Smooth muscle cell (in vitro differentiated cells): ENCODE measurements at regions not wholly inside any gene's neighbourhood (a gene's known extent, or its start where the extent isn't known, plus 50 kb on each side); places are given as distances from the start of the nearest gene placed in this dataset.

Source experiments
- DNase-seq: peaks from one replicate; lab custom pipeline; 2025; ENCODE audit not compliant: unreplicated experiment; lab: John Stamatoyannopoulos, UW
- H2AFZ ChIP-seq: fragments of 200-600 bp; sonication (generic); 2 replicates; pipeline ENCODE4 v1.6.0; 2016; ENCODE audit warnings: antibody characterized with exemption, low read depth, mild to moderate bottlenecking
- H3F3A ChIP-seq: fragments of 200-600 bp; sonication (generic); 2 replicates; pipeline ENCODE4 v1.6.0; 2017; ENCODE audit warnings: antibody characterized with exemption, low read depth
- H3K27ac ChIP-seq: fragments of 200-600 bp; sonication (generic); 2 replicates; pipeline ENCODE4 v1.5.1; 2016; ENCODE audit warnings: low read depth, mild to moderate bottlenecking
- H3K27me3 ChIP-seq: fragments of 200-600 bp; sonication (generic); 2 replicates; pipeline ENCODE4 v1.6.1; 2016; ENCODE audit warnings: low read depth, mild to moderate bottlenecking
- H3K36me3 ChIP-seq: fragments of 200-600 bp; sonication (generic); 2 replicates; pipeline ENCODE4 v1.5.1; 2016; ENCODE audit warnings: low read depth
- H3K4me1 ChIP-seq: fragments of 200-600 bp; sonication (generic); 2 replicates; pipeline ENCODE4 v1.5.1; 2016; ENCODE audit warnings: low read depth
- H3K4me2 ChIP-seq: fragments of 200-600 bp; sonication (generic); 2 replicates; pipeline ENCODE4 v1.6.0; 2016; ENCODE audit warnings: mild to moderate bottlenecking
- H3K4me3 ChIP-seq: fragments of 200-600 bp; sonication (generic); 2 replicates; pipeline ENCODE4 v1.5.1; 2016; ENCODE audit warnings: mild to moderate bottlenecking
- H3K79me2 ChIP-seq: fragments of 200-600 bp; sonication (generic); 2 replicates; pipeline ENCODE4 v1.6.0; 2016; ENCODE audit warnings: low read depth, mild to moderate bottlenecking
- H3K9ac ChIP-seq: fragments of 200-600 bp; sonication (generic); 2 replicates; pipeline ENCODE4 v1.6.0; 2016; ENCODE audit warnings: low read depth
- H3K9me3 ChIP-seq: fragments of 200-600 bp; sonication (generic); replicated peaks from 2 replicates; pipeline ENCODE4 v1.5.1; 2016; ENCODE audit warnings: low read depth
- H4K20me1 ChIP-seq: fragments of 200-600 bp; sonication (generic); 2 replicates; pipeline ENCODE4 v1.6.0; 2016; ENCODE audit warnings: low read depth
- WGBS: methylation state at CpG from one replicate; pipeline ENCODE4 v1.1.7; 2016; ENCODE audit warnings: low lambda C conversion rate; 5-methylcytosine and 5-hydroxymethylcytosine counted together
- TF ChIP-seq, protein P1 (sequence below): fragments of 200-600 bp; sonication (generic); IDR thresholded peaks from 2 replicates; pipeline ENCODE4 v1.5.1; 2017; ENCODE audit warnings: borderline replicate concordance, mild to moderate bottlenecking, antibody characterized with exemption; ENCODE audit not compliant: insufficient read depth, poor library complexity, severe bottlenecking

- Histone ChIP-seq H3K27ac (no peak overlapping the region), H4K20me1 (no peaks in the 10 kb centered on the region), H2AFZ (no peak overlapping the region), H3K36me3 (no peaks in the 10 kb centered on the region), H3K9me3 (no peaks in the 10 kb centered on the region), H3K4me2 (no peak overlapping the region), H3F3A (no peaks in the 10 kb centered on the region), H3K4me1 (peaks cover 6% of the 10 kb centered on the region), H3K79me2 (no peaks in the 10 kb centered on the region), H3K9ac (no peak overlapping the region), H3K27me3 (no peaks in the 10 kb centered on the region), H3K4me3 (no peak overlapping the region)
- DNase-seq, result no peak
- WGBS, result 72% methylated on average over 4 of the region's 4 CpGs
- TF ChIP-seq, protein P1, sequence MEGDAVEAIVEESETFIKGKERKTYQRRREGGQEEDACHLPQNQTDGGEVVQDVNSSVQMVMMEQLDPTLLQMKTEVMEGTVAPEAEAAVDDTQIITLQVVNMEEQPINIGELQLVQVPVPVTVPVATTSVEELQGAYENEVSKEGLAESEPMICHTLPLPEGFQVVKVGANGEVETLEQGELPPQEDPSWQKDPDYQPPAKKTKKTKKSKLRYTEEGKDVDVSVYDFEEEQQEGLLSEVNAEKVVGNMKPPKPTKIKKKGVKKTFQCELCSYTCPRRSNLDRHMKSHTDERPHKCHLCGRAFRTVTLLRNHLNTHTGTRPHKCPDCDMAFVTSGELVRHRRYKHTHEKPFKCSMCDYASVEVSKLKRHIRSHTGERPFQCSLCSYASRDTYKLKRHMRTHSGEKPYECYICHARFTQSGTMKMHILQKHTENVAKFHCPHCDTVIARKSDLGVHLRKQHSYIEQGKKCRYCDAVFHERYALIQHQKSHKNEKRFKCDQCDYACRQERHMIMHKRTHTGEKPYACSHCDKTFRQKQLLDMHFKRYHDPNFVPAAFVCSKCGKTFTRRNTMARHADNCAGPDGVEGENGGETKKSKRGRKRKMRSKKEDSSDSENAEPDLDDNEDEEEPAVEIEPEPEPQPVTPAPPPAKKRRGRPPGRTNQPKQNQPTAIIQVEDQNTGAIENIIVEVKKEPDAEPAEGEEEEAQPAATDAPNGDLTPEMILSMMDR, result no peak
Observed at GRCh38 chr7:25669281-25669781, 441.0 kb upstream of the NPVF start.

DNA sequence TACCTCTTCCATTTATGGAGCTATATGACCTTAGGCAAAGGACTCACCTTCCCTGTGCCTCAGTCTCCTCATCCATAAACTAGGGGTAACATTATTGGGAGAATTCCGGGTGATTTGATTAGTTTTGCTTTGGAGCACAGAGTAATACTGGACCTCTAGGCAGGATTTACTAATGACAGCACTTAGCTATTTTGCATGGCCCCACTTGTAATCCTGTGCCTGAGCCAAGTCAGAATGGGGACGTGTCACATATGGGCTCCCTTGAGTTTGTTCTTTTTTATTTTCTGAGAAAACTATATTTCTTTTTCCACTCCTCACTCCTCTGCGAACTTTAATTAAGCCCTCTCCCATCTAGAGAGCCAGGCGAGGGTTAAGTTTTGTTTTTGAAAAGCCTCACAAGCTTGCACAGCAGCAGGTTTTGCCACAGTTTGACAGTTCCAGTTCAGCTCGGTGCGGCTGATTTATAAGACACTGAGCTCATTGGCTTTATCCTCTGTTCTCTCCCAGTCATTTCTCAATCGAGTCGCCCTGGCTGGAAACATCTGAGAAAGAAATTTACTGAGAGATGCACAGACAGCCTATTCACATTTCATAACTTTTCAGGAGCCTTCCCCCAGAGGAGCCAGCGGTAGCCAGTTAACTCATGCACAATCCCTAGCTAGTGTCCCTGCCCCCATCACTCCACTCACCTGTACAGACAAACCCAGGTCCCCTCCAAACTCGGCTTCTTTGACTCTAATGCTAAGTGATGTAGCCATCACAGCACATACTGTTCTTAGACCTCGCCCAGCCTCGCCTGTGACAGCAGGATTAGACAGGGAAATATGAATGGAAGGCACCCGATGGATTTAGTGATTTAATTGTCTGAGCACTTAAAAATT, 441.9 kb upstream of the NPVF start:
- Histone ChIP-seq H4K20me1 (no peaks in the 10 kb centered on the region), H3K4me1 (peaks cover 6% of the 10 kb centered on the region), H3K27ac (no peak overlapping the region), H3K4me3 (no peak overlapping the region), H2AFZ (no peak overlapping the region), H3K79me2 (no peaks in the 10 kb centered on the region), H3K9me3 (no peaks in the 10 kb centered on the region), H3K4me2 (peak overlapping the region; percentile 27), H3K36me3 (no peaks in the 10 kb centered on the region), H3F3A (no peaks in the 10 kb centered on the region), H3K27me3 (no peaks in the 10 kb centered on the region), H3K9ac (no peak overlapping the region)
- DNase-seq, result no peak
- TF ChIP-seq, protein P1, result no peak
- WGBS, result 45% methylated on average over 13 of the region's 13 CpGs

- H4K20me1 ChIP-seq, result no peaks in the 10 kb centered on the region
- no peak overlapping the region for H3K9ac ChIP-seq
- H3K9me3 ChIP-seq, result no peaks in the 10 kb centered on the region
- peak overlapping the region; percentile 27 for H3K4me2 ChIP-seq
- no peak overlapping the region for H2AFZ ChIP-seq
- no peaks in the 10 kb centered on the region for H3K79me2 ChIP-seq
- H3K4me1 ChIP-seq, result peaks cover 6% of the 10 kb centered on the region
- H3K27me3 ChIP-seq, result no peaks in the 10 kb centered on the region
- H3F3A ChIP-seq, result no peaks in the 10 kb centered on the region
- TF ChIP-seq, protein P1, result no peak
- H3K27ac ChIP-seq, result no peak overlapping the region
- 68% methylated on average over 10 of the region's 10 CpGs for WGBS
- no peaks in the 10 kb centered on the region for H3K36me3 ChIP-seq
- no peak for DNase-seq
- H3K4me3 ChIP-seq, result no peak overlapping the region
Observed at GRCh38 chr7:25671111-25671510, 442.8 kb upstream of the NPVF start.
